Heart left ventricle (tissue), 16 donors: ENCODE measurements at regions not wholly inside any gene's neighbourhood (a gene's known extent, or its start where the extent isn't known, plus 50 kb on each side); places are given as distances from the start of the nearest gene placed in this dataset.

Experiments
- ATAC-seq, 4 donors: fragments of 200-7000 bp; cut with Tn5 transposase; one replicate each; pipeline ENCODE4 v1.9.1; 2020 to 2022; ENCODE audit warnings: moderate library complexity in 4 of 4, mild to moderate bottlenecking in 3 of 4, moderate number of reproducible peaks in 1 of 4
- DNase-seq, 5 donors: peaks; one replicate each; pipeline ENCODE4 v3.0.0-alpha.2; 2020
- H3K27ac ChIP-seq, 12 donors: fragments of 200-600 bp; sonication (generic) in 4 of 12; one replicate each; pipeline versions ENCODE4 v1.5.0 to v1.8.0; 2016 to 2022; ENCODE audit warnings: mild to moderate bottlenecking in 2 of 12
- H3K27me3 ChIP-seq, 9 donors: fragments of 200-600 bp; sonication (generic) in 2 of 9; one replicate each; pipeline versions ENCODE4 v1.5.1 to v1.8.0; 2016 to 2022; ENCODE audit warnings: mild to moderate bottlenecking in 3 of 9
- H3K36me3 ChIP-seq, 9 donors: fragments of 200-600 bp; sonication (generic) in 2 of 9; one replicate each; pipeline versions ENCODE4 v1.5.0 to v1.8.0; 2018 to 2022; ENCODE audit warnings: mild to moderate bottlenecking in 2 of 9
- H3K4me1 ChIP-seq, 12 donors: fragments of 200-600 bp; sonication (generic) in 4 of 12; one replicate each; pipeline versions ENCODE4 v1.5.0 to v1.8.0; 2016 to 2022; ENCODE audit warnings: mild to moderate bottlenecking in 3 of 12
- H3K4me3 ChIP-seq, 12 donors: fragments of 200-600 bp; sonication (generic) in 4 of 12; one replicate each; pipeline versions ENCODE4 v1.5.0 to v1.8.0; 2017 to 2022; ENCODE audit warnings: mild to moderate bottlenecking in 9 of 12, moderate library complexity in 4 of 12
- H3K9me3 ChIP-seq, 12 donors: fragments of 200-600 bp; sonication (generic) in 4 of 12; one replicate each; pipeline versions ENCODE4 v1.5.0 to v1.8.0; 2016 to 2022; ENCODE audit warnings: mild to moderate bottlenecking in 1 of 12
- POLR2A ChIP-seq, 2 donors: fragments of 450-650 bp; IDR thresholded peaks; one replicate each; pipeline ENCODE4 v1.6.1; 2017; ENCODE audit warnings: antibody characterized with exemption in 2 of 2, mild to moderate bottlenecking in 2 of 2, moderate library complexity in 2 of 2
- WGBS, 4 donors: extraction: QIAGEN DNeasy Blood & Tissue Kit in 2 of 4; methylation state at CpG; one replicate each; pipeline versions ENCODE4 v1.1.5 to v1.1.7; 2013 to 2018; 5-methylcytosine and 5-hydroxymethylcytosine counted together
- intact Hi-C, 10 donors: fragments of 100-400 bp; cut with DNase I; formaldehyde crosslinking; loops; one replicate each; pipeline versions ENCODE4 v1.11.1 to v1.14.2; 2022
- TF ChIP-seq, protein P1 (sequence below), 12 donors: fragments of 200-600 bp; sonication (generic) in 4 of 12; IDR thresholded peaks; one replicate each; pipeline versions ENCODE4 v1.5.0 to v1.8.0; 2018 to 2022; ENCODE audit warnings: antibody characterized with exemption in 12 of 12, mild to moderate bottlenecking in 5 of 12
- donor health status: ischemic (EF 13 %, LVEDD 7.1; RV severe dilation, severe dysfunction).
- donor health status: healthy with polysubstance abuse.
- donor health status: DM: no; HTN: yes; CAD: no.
- donor health status: DM: no; HTN: no; CAD: no.
- donor health status: ischemic (EF 25% LVEDD 6.9; RV normal size, moderate dysfunction).
- donor health status: ischemic (EF 25% LVEDD 5.7; RV mildly dilated, moderate dysfunction).
- donor health status: healthy.
- donor health status: DM: yes; HTN: yes; CAD: no.
- donor health status: ischemic (EF 35%, LVEDD 5.7; RV mildly dilated, moderate dysfunction).
- donor health status: nonischemic (EF 11% LVEDD 7.7; RV severe dilation, severe dysfunction).
- donor health status: DM: yes; HTN: yes; CAD: no.
- donor health status: PGD.
- donor health status: ischemic (EF 29% LVEDD 5.4; RV normal size, mild dysfunction).
- donor health status: nonischemic (EF 23%, LVEDD 6.1; RV moderate dilation, normal function).

DNA sequence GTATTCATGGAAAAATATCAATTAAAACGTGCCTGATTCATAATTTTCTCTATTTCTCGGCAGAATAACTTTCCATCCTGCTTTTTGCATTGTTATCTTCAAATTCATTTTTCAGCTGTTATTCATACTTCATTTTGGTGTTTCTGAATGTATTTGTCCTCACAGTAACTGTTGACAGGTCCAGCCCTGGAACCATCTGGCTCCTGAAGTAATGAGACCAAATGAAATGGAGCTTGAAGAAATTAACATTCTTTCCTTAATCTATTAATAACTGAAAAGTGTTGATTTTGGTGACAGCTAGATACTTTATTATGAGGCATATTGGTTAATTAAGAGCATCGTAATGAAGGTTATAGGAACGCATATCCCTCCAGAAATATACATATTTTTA is 257.0 kb upstream of the MINDY3 start:
- no peak for TF ChIP-seq POLR2A (IDR thresholded peaks at IDR 0.05)
- TF ChIP-seq, protein P1, sequence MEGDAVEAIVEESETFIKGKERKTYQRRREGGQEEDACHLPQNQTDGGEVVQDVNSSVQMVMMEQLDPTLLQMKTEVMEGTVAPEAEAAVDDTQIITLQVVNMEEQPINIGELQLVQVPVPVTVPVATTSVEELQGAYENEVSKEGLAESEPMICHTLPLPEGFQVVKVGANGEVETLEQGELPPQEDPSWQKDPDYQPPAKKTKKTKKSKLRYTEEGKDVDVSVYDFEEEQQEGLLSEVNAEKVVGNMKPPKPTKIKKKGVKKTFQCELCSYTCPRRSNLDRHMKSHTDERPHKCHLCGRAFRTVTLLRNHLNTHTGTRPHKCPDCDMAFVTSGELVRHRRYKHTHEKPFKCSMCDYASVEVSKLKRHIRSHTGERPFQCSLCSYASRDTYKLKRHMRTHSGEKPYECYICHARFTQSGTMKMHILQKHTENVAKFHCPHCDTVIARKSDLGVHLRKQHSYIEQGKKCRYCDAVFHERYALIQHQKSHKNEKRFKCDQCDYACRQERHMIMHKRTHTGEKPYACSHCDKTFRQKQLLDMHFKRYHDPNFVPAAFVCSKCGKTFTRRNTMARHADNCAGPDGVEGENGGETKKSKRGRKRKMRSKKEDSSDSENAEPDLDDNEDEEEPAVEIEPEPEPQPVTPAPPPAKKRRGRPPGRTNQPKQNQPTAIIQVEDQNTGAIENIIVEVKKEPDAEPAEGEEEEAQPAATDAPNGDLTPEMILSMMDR (IDR thresholded peaks at IDR 0.05): no peak
- H3K27me3 ChIP-seq: peaks cover 0 to 4% (median 0%) of the 10 kb centered on the region in 9 donors
- ATAC-seq: peak in 1 of 4 donors; percentile 45

DNA sequence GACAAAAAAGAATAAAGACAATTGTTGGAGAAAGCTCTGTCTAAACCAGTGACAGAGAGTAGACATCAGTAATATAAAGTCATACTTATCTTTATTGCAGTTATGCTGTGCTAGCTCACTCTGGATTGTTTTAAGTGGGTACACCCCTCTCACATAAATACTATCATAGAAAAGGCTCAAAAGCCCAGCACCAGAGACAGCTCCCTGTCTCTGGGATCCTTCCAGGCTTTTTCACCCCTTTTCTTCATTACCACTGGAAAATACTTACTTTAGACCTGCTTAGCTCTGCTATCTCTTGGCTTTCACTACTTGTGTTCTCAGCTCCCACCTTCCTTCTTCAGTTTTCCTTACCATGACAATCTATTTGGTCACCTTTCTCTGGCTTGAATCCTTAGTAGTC is 259.1 kb upstream of the MINDY3 start:
- no peaks in the 10 kb centered on the region for H3K9me3 ChIP-seq
- ATAC-seq: no peak
- H3K4me3 ChIP-seq: no peak overlapping the region
- TF ChIP-seq, protein P1 (IDR thresholded peaks at IDR 0.05): no peak
- TF ChIP-seq POLR2A (IDR thresholded peaks at IDR 0.05): no peak
- H3K4me1 ChIP-seq: no peaks in the 10 kb centered on the region
- H3K36me3 ChIP-seq: no peaks in the 10 kb centered on the region
- no peak overlapping the region for H3K27ac ChIP-seq
- intact Hi-C loops: loop anchor here in 7 of 10 donors (5.0 to 10.0 kb wide), 5 partner anchors 425 to 658 kb away; no protein-coding TSS in a partner anchor
- H3K27me3 ChIP-seq: peaks cover 0 to 4% (median 0%) of the 10 kb centered on the region in 9 donors
- DNase-seq: no peak

More for the DNA sequence above, 257.0 kb upstream of the MINDY3 start:
- 59 to 69% (median 66%) methylated on average over 4 of the region's 4 CpGs for WGBS, 4 donors
- intact Hi-C loops: loop anchor here in 7 of 10 donors (5.0 to 10.0 kb wide), 5 partner anchors 428 to 660 kb away; no protein-coding TSS in a partner anchor
- Histone ChIP-seq H3K27ac (no peak overlapping the region), H3K9me3 (no peaks in the 10 kb centered on the region), H3K4me1 (no peaks in the 10 kb centered on the region), H3K4me3 (no peak overlapping the region), H3K36me3 (no peaks in the 10 kb centered on the region)
- DNase-seq: no peak

DNA sequence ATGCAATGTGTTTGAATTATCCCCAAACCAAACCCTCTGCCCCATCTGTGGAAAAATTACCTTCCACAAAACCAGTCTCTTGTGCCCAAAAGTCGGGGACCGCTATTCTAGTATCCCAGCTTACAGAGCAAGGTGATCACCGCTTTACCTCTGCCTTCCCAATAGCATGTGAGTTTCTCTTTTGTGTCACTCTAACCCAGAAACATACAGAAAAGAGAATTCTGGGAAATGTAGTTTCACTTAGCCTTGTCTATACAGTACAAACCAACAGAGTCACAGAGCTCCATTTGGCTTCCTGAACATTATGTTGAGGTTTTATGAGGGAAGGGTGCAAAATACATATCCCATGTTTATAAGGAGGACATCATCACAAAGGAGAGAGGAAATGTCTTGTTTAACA is 260.3 kb upstream of the MINDY3 start:
- Histone ChIP-seq H3K4me3 (no peak overlapping the region), H3K36me3 (no peaks in the 10 kb centered on the region), H3K27me3 (peaks cover 0 to 4% (median 0%) of the 10 kb centered on the region in 9 donors), H3K4me1 (no peaks in the 10 kb centered on the region), H3K27ac (no peak overlapping the region), H3K9me3 (no peaks in the 10 kb centered on the region)
- intact Hi-C loops: no loop called here
- no peak for ATAC-seq
- DNase-seq: no peak
- 80 to 91% (median 81%) methylated on average over 3 of the region's 3 CpGs for WGBS, 4 donors
- TF ChIP-seq POLR2A (IDR thresholded peaks at IDR 0.05): no peak
- TF ChIP-seq, protein P1 (IDR thresholded peaks at IDR 0.05): no peak

DNA sequence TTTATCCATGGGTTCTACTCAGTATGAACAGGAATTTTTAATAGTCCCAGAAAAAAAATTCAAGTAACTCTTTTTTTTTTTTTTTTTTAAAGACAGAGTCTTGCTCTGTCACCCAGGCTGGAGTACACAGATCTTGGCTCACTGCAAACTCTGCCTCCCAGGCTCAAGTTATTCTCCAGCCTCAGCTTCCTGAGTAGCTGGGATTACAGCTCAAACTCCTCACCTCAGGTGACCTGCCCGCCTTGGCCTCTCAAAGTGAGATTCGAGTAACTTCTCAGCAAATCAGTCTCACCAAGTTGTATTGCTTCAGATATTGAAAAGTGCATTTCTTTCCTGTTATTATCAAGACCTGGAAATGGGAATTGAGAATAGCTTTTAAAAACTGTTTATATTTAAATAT is 281.2 kb upstream of the MINDY3 start:
- intact Hi-C loops: no loop called here
- no peak for TF ChIP-seq POLR2A (IDR thresholded peaks at IDR 0.05)
- TF ChIP-seq, protein P1 (IDR thresholded peaks at IDR 0.05): no peak
- Histone ChIP-seq H3K4me1 (no peaks in the 10 kb centered on the region), H3K36me3 (no peaks in the 10 kb centered on the region), H3K27ac (no peak overlapping the region), H3K4me3 (no peak overlapping the region), H3K27me3 (no peaks in the 10 kb centered on the region), H3K9me3 (peaks cover 0 to 5% (median 0%) of the 10 kb centered on the region in 12 donors)
- ATAC-seq (no peak), DNase-seq (no peak)
- 49 to 70% (median 65%) methylated on average over 2 of the region's 2 CpGs for WGBS, 4 donors
